ENCODE measurements at regions not wholly inside any gene's neighbourhood (a gene's known extent, or its start where the extent isn't known, plus 50 kb on each side); places are given as distances from the start of the nearest gene placed in this dataset.

DNA sequence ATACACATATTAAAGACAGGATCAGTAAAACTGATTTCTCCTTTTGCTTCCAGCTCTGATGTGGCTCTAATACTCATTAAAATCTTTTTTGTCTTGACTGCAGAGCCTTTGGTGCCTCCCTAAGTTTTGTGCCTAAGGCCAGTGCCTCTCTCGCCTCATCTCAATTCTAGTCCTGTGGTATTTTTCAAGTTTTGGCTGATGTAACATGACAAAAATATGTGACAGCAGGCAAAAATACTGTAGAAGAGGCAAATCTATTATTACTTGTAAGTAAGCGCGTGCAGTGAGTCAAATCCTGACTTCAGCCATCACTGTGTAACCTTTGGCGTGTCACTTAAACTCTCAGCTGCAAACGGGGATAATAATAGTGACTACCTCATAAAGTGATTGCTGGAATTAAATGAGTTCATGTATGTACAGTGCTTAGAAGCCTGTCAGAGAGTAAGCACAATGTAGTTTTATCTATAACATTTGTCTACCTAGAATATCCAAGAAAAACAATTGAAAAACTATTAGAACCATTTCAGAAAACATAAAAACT lies 74.0 kb downstream of the MAB21L3 start:
- dilution Hi-C loops (cut with HindIII; ENCODE audit: low sequenced_read_pairs, unreplicated experiment) (no loop called here), in situ Hi-C loops (cut with MboI; ENCODE audit: low sequenced_read_pairs) (no loop called here), intact Hi-C loops (cut with micrococcal nuclease) (no loop called here)
- H3K27ac ChIP-seq (ENCODE audit: insufficient read depth, low read length): no peak overlapping the region
- H2BK120ac ChIP-seq (ENCODE audit: low read depth, low read length): no peak overlapping the region
- no CpG with 5 or more reads among the region's 5 CpGs for whole genome bisulfite sequencing, 2 experiments (ENCODE audit: extremely low coverage in 2 of 2, insufficient read length in 1 of 2)
- H3K4me3 ChIP-seq (ENCODE audit: insufficient read depth, low read depth, low read length): no peak overlapping the region
- no peak for ATAC-seq (ENCODE audit: low read depth)
- H3K9me3 ChIP-seq (ENCODE audit: control insufficient read depth, insufficient read depth, low read length): no peaks in the 10 kb centered on the region
- no peak overlapping the region for H2BK5ac ChIP-seq (ENCODE audit: low read depth, low read length, poor library complexity, severe bottlenecking)
- H3K4me2 ChIP-seq (ENCODE audit: low read depth, low read length): no peak overlapping the region
- H2AFZ ChIP-seq (replicated peaks; ENCODE audit: low read length, poor library complexity): no peak overlapping the region
- no peaks in the 10 kb centered on the region for H3K9me1 ChIP-seq (ENCODE audit: insufficient read depth, low read length)
- no peak overlapping the region for H3K9ac ChIP-seq (ENCODE audit: low read depth, low read length)
- H4K20me1 ChIP-seq (ENCODE audit: insufficient read depth, low read length): no peaks in the 10 kb centered on the region
- H3K14ac ChIP-seq (replicated peaks; ENCODE audit: low read depth, low read length): no peak overlapping the region
- H3K4ac ChIP-seq (ENCODE audit: low read depth, low read length): no peak overlapping the region
- no TSS peak for BruUV-seq (replicated peaks)
- ChIA-PET CTCF (interaction anchor here (1.6 kb wide), 1 partner anchor 301 kb away, joined by 4 read pairs; no protein-coding TSS in a partner anchor), POLR2A (ENCODE audit: unreplicated experiment) (no interaction called here)
- DNase-seq: no peak
- no peak overlapping the region for H3K18ac ChIP-seq (ENCODE audit: low read depth, low read length)
- H4K8ac ChIP-seq (ENCODE audit: low read depth in 2 of 2, low read length in 2 of 2): no peak overlapping the region
- no peak overlapping the region for H2BK15ac ChIP-seq (ENCODE audit: low read depth, low read length)
- H3K4me1 ChIP-seq (ENCODE audit: control insufficient read depth, insufficient read depth, low read length): no peaks in the 10 kb centered on the region
- no peak overlapping the region for H4K91ac ChIP-seq (ENCODE audit: insufficient read depth, low read depth, low read length)
- 0 out of 2 replicates have a peak, but pooled peaks cover 2% of the 10 kb centered on the region for H3K27me3 ChIP-seq (ENCODE audit: control insufficient read depth, insufficient read depth, low read length)
- H2BK20ac ChIP-seq (ENCODE audit: low read depth, low read length): no peak overlapping the region
- H3K23ac ChIP-seq (ENCODE audit: low read depth, low read length): no peak overlapping the region
- H4K5ac ChIP-seq (ENCODE audit: low read depth, low read length): no peak overlapping the region
- H3K36me3 ChIP-seq (ENCODE audit: control insufficient read depth, insufficient read depth, low read length): no peaks in the 10 kb centered on the region
- no peak overlapping the region for H2AK5ac ChIP-seq (ENCODE audit: low read depth, low read length)
- no peaks in the 10 kb centered on the region for H3K79me1 ChIP-seq (ENCODE audit: low read depth in 1 of 2, low read length in 2 of 2)
- no peak overlapping the region for H2AK9ac ChIP-seq (replicated peaks; ENCODE audit: low read depth, low read length, poor library complexity)
- no peak for TF ChIP-seq RCOR1 (IDR thresholded peaks at IDR 0.05; ENCODE audit: insufficient replicate concordance, low read length)
- TF ChIP-seq MXI1 (IDR thresholded peaks at IDR 0.05; ENCODE audit: borderline replicate concordance, low read depth, low read length): no peak
- TF ChIP-seq NFE2L2 (IDR thresholded peaks at IDR 0.05; ENCODE audit: low read depth, low read length): no peak
- no peak for TF ChIP-seq RFX5 (IDR thresholded peaks at IDR 0.05; ENCODE audit: low read depth, low read length)
- no peak for TF ChIP-seq FOS (IDR thresholded peaks at IDR 0.05; ENCODE audit: low read depth, low read length)
- TF ChIP-seq MAFK (IDR thresholded peaks at IDR 0.05; ENCODE audit: low read depth, low read length): no peak
- TF ChIP-seq, protein P1, sequence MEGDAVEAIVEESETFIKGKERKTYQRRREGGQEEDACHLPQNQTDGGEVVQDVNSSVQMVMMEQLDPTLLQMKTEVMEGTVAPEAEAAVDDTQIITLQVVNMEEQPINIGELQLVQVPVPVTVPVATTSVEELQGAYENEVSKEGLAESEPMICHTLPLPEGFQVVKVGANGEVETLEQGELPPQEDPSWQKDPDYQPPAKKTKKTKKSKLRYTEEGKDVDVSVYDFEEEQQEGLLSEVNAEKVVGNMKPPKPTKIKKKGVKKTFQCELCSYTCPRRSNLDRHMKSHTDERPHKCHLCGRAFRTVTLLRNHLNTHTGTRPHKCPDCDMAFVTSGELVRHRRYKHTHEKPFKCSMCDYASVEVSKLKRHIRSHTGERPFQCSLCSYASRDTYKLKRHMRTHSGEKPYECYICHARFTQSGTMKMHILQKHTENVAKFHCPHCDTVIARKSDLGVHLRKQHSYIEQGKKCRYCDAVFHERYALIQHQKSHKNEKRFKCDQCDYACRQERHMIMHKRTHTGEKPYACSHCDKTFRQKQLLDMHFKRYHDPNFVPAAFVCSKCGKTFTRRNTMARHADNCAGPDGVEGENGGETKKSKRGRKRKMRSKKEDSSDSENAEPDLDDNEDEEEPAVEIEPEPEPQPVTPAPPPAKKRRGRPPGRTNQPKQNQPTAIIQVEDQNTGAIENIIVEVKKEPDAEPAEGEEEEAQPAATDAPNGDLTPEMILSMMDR (conservative IDR thresholded peaks at IDR 0.05; ENCODE audit: low read depth, low read length): no peak
- H3K56ac ChIP-seq (ENCODE audit: extremely low read depth, insufficient read depth, low read length): no peak overlapping the region
